Erythroblast (primary cell): ENCODE measurements at regions not wholly inside any gene's neighbourhood (a gene's known extent, or its start where the extent isn't known, plus 50 kb on each side); places are given as distances from the start of the nearest gene placed in this dataset.

Source experiments
- GATA1 ChIP-seq: IDR thresholded peaks from 2 replicates; pipeline ENCODE4 v1.6.1; 2011; ENCODE audit warnings: low read depth, mild to moderate bottlenecking, control low read depth, low read length, moderate library complexity
- POLR2A ChIP-seq: IDR thresholded peaks from 2 replicates; pipeline ENCODE4 v1.6.1; 2011; ENCODE audit warnings: mild to moderate bottlenecking, low read length

GRCh38 chr20:7773511-7773910 lies 166.7 kb downstream of the HAO1 start:
- TF ChIP-seq POLR2A (no peak), GATA1 (no peak)
